HUES64 (cell line): ENCODE measurements at regions not wholly inside any gene's neighbourhood (a gene's known extent, or its start where the extent isn't known, plus 50 kb on each side); places are given as distances from the start of the nearest gene placed in this dataset.

Experiments
- H3K27ac ChIP-seq: 2 replicates; pipeline ENCODE4 v1.7.0; 2013; ENCODE audit warnings: low read depth, low read length, inconsistent platforms
- H3K27me3 ChIP-seq: 2 replicates; pipeline ENCODE4 v1.6.1; 2013; ENCODE audit warnings: mild to moderate bottlenecking, low read length; ENCODE audit not compliant: insufficient read depth
- H3K36me3 ChIP-seq: 2 replicates; pipeline ENCODE4 v1.6.1; 2013; ENCODE audit warnings: mild to moderate bottlenecking, low read length; ENCODE audit not compliant: insufficient read depth
- H3K4me1 ChIP-seq: 2 replicates; pipeline ENCODE4 v1.6.1; 2013; ENCODE audit warnings: mild to moderate bottlenecking, low read length, moderate library complexity; ENCODE audit not compliant: insufficient read depth
- H3K4me3 ChIP-seq: 2 replicates; pipeline ENCODE4 v1.5.1; 2013; ENCODE audit warnings: mild to moderate bottlenecking, low read length, moderate library complexity
- H3K9ac ChIP-seq: 2 replicates; pipeline ENCODE4 v1.6.1; 2013; ENCODE audit warnings: mild to moderate bottlenecking, low read depth, low read length
- H3K9me3 ChIP-seq: 2 replicates; pipeline ENCODE4 v1.6.1; 2013; ENCODE audit warnings: low read depth, low read length; ENCODE audit not compliant: insufficient read depth
- WGBS: fragments of 150-250, 120-280 bp; methylation state at CpG from one replicate; pipeline ENCODE4 v1.1.7; 2013; ENCODE audit warnings: missing lambda C conversion rate; 5-methylcytosine and 5-hydroxymethylcytosine counted together

GRCh38 chr9:6132650-6133049 is 83.0 kb upstream of the IL33 start:
- Histone ChIP-seq H3K9me3 (no peaks in the 10 kb centered on the region), H3K4me1 (0 out of 2 replicates have a peak, but pooled peaks cover 2% of the 10 kb centered on the region), H3K27ac (no peak overlapping the region), H3K36me3 (no peaks in the 10 kb centered on the region), H3K9ac (no peak overlapping the region), H3K4me3 (no peak overlapping the region), H3K27me3 (no peaks in the 10 kb centered on the region)
- 73% methylated on average over 3 of the region's 4 CpGs for WGBS

GRCh38 chr9:6128030-6128429 is 87.6 kb upstream of the IL33 start:
- no peaks in the 10 kb centered on the region for H3K36me3 ChIP-seq
- WGBS, result 94% methylated on average over 2 of the region's 2 CpGs
- no peaks in the 10 kb centered on the region for H3K27me3 ChIP-seq
- no peak overlapping the region for H3K4me3 ChIP-seq
- H3K27ac ChIP-seq, result no peak overlapping the region
- H3K9me3 ChIP-seq, result no peaks in the 10 kb centered on the region
- H3K4me1 ChIP-seq, result no peaks in the 10 kb centered on the region
- H3K9ac ChIP-seq, result no peak overlapping the region

GRCh38 chr9:6126377-6126776 is 89.2 kb upstream of the IL33 start:
- no peaks in the 10 kb centered on the region for H3K9me3 ChIP-seq
- no peaks in the 10 kb centered on the region for H3K36me3 ChIP-seq
- H3K27ac ChIP-seq, result no peak overlapping the region
- H3K9ac ChIP-seq, result no peak overlapping the region
- 95% methylated on average over 3 of the region's 3 CpGs for WGBS
- no peak overlapping the region for H3K4me3 ChIP-seq
- H3K4me1 ChIP-seq, result no peaks in the 10 kb centered on the region
- no peaks in the 10 kb centered on the region for H3K27me3 ChIP-seq

DNA sequence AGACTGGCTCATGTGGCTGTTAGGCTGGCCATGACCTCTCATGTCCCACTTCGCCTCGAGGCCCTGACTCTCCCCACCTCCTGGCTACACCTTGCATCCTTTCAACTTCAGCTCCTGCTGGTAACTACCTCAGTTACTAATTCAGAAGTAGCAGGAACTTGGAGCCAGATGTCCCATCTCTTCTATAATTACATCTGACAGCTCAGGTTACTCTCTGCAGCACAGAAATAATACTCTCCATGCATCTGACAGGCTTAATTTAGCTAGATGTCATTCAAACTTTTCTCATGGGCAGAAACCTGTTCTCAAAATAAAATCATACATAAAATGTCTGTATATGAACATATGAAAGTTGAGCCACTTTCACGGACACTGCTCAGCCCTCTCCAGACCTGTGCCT is 92.2 kb upstream of the IL33 start:
- Histone ChIP-seq H3K9ac (no peak overlapping the region), H3K9me3 (no peaks in the 10 kb centered on the region), H3K36me3 (no peaks in the 10 kb centered on the region), H3K4me3 (no peak overlapping the region), H3K4me1 (no peaks in the 10 kb centered on the region), H3K27ac (no peak overlapping the region), H3K27me3 (no peaks in the 10 kb centered on the region)
- 64% methylated on average over 3 of the region's 3 CpGs for WGBS

DNA sequence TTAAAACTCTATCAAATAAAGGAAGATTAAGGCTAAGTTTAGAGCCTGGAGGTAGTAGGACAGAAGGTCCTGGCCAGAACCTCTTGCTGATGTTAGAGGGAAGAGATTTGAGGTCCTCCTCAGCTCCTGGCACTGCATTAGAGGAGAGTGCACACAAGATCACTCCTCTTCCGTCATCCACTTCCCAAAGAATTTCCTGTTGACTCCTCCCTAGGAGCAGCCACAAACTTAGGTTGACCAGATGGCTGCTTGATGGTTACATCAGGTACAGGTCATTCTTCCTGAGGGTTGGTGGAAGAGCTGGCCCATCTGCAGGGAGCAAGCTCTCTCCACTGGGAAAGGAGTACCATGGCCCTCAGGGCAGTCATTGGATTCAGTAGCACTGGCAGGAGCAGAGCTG is 93.9 kb upstream of the IL33 start:
- H3K27me3 ChIP-seq, result no peaks in the 10 kb centered on the region
- no peaks in the 10 kb centered on the region for H3K36me3 ChIP-seq
- no peak overlapping the region for H3K27ac ChIP-seq
- H3K4me1 ChIP-seq, result no peaks in the 10 kb centered on the region
- no peak overlapping the region for H3K4me3 ChIP-seq
- WGBS, result 93% methylated on average over 1 of the region's 1 CpG
- no peak overlapping the region for H3K9ac ChIP-seq
- no peaks in the 10 kb centered on the region for H3K9me3 ChIP-seq

DNA sequence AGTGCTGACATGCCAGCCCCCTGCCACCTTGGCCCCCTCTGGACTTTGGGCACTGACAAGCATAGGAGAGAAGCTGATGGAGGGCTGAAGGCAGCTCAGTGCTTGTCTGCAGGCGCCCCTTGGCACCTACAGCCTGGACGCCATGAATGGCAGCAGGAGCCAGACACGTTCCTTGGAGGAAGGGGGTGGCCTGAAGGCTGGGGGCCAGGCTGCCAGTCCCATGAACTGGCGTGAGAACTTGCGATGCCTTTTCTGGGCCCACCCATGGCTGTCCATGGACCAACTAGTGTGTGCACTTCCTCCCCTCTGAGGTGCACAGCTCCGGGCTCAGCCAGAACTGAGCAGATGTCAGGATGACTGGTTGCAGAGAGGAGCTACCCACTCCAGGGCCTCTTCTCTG is 99.0 kb upstream of the RANBP6 start:
- Histone ChIP-seq H3K9me3 (no peaks in the 10 kb centered on the region), H3K4me1 (no peaks in the 10 kb centered on the region), H3K27me3 (no peaks in the 10 kb centered on the region), H3K27ac (no peak overlapping the region), H3K36me3 (no peaks in the 10 kb centered on the region), H3K9ac (no peak overlapping the region), H3K4me3 (no peak overlapping the region)
- WGBS, result 91% methylated on average over 6 of the region's 6 CpGs

- WGBS, result 71% methylated on average over 6 of the region's 6 CpGs
- no peak overlapping the region for H3K9ac ChIP-seq
- H3K9me3 ChIP-seq, result no peaks in the 10 kb centered on the region
- H3K4me3 ChIP-seq, result no peak overlapping the region
- no peaks in the 10 kb centered on the region for H3K36me3 ChIP-seq
- no peak overlapping the region for H3K27ac ChIP-seq
- H3K27me3 ChIP-seq, result no peaks in the 10 kb centered on the region
- no peaks in the 10 kb centered on the region for H3K4me1 ChIP-seq
Measured at GRCh38 chr9:6113819-6114218, 98.4 kb upstream of the RANBP6 start.

DNA sequence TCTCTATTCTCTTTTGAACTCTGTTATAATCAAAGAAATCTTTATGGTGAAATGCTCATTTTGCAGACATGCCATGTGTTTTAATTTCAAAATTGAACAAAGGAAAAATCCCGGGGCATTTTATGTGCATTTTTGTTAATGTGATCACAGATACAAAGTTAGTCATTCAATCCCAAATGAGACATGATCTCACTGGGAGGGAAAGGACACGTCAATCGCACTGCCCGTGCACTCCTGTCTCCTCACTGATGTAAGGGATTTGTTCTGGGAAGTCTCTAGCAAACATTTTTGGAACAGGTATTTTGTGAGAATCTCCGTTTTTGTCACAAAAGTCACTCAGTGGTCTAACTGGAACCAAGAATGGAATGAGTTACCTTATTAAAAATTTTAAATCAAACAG is 97.9 kb upstream of the RANBP6 start:
- Histone ChIP-seq H3K4me1 (no peaks in the 10 kb centered on the region), H3K4me3 (no peak overlapping the region), H3K27me3 (no peaks in the 10 kb centered on the region), H3K36me3 (no peaks in the 10 kb centered on the region), H3K9ac (no peak overlapping the region), H3K27ac (no peak overlapping the region), H3K9me3 (no peaks in the 10 kb centered on the region)
- WGBS, result 78% methylated on average over 5 of the region's 5 CpGs

GRCh38 chr9:6109986-6110385 is 94.6 kb upstream of the RANBP6 start:
- WGBS, result 93% methylated on average over 1 of the region's 2 CpGs
- H3K4me1 ChIP-seq, result peaks cover 5% of the 10 kb centered on the region; the same call in 1 of the 2 replicates

DNA sequence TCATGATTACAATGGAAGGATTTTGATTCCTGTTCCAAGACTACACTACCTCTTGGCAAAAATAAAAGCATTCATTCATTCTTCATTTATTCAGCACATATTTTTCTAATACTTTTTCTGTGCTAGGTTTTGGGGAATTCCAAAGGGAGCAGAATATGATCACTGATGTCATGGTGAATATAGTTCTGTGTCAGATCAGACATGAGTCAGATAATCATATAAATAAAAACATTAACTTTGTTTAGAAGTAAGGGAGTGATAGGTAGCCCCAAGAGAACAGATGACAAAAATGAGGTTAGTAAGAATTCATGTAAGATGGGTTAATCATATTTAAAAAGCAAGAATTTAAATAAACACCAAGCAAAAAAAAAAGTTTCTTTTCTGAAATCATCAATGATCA is 94.1 kb upstream of the RANBP6 start:
- Histone ChIP-seq H3K36me3 (no peaks in the 10 kb centered on the region), H3K4me1 (peaks cover 5% of the 10 kb centered on the region; the same call in 1 of the 2 replicates)

More at GRCh38 chr9:6109986-6110385, 94.6 kb upstream of the RANBP6 start:
- Histone ChIP-seq H3K27me3 (no peaks in the 10 kb centered on the region), H3K36me3 (no peaks in the 10 kb centered on the region), H3K9ac (no peak overlapping the region), H3K9me3 (no peaks in the 10 kb centered on the region), H3K27ac (no peak overlapping the region), H3K4me3 (no peak overlapping the region)

DNA sequence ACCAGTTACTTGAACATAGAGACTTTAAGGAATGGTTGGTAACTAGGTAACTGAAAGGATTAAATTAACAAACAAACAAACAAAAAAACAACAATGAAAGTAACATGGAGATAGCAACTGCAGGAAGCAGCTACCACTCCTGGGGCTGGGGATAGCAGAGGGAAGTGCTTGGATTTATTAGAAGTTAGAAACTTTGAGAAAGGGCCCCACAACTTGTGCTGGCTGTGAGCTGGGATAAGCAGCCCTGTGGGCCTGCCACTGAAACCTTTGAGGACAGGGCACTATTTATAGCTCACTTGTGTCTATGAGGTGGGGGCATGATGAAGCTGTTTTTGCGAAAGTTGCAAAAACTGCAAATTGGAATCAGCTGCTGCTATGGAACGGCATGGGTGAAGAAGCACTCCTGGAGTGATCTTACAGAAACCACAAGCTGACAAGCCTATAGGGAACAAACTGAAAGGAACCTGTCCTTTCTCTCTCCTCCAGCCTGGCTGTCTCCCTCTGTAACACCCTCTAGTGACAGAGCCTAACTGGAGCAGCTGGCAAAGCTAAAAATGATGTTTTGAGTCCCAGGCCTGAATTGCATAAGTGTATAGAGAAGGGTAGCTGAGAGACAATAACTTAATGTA is 91.4 kb upstream of the RANBP6 start:
- 74% methylated on average over 2 of the region's 2 CpGs for WGBS
- peak overlapping the region; percentile 8; the same call in 1 of the 2 replicates for H3K27ac ChIP-seq
- H3K9me3 ChIP-seq, result no peaks in the 10 kb centered on the region
- peaks cover 5% of the 10 kb centered on the region; the same call in 1 of the 2 replicates for H3K4me1 ChIP-seq
- no peak overlapping the region for H3K4me3 ChIP-seq
- H3K27me3 ChIP-seq, result no peaks in the 10 kb centered on the region
- peak overlapping the region; percentile 4; the same call in 1 of the 2 replicates for H3K9ac ChIP-seq
- no peaks in the 10 kb centered on the region for H3K36me3 ChIP-seq

More for the DNA sequence above, 94.1 kb upstream of the RANBP6 start:
- H3K4me3 ChIP-seq, result no peak overlapping the region
- H3K9me3 ChIP-seq, result no peaks in the 10 kb centered on the region
- no peak overlapping the region for H3K27ac ChIP-seq
- H3K9ac ChIP-seq, result no peak overlapping the region
- H3K27me3 ChIP-seq, result no peaks in the 10 kb centered on the region

DNA sequence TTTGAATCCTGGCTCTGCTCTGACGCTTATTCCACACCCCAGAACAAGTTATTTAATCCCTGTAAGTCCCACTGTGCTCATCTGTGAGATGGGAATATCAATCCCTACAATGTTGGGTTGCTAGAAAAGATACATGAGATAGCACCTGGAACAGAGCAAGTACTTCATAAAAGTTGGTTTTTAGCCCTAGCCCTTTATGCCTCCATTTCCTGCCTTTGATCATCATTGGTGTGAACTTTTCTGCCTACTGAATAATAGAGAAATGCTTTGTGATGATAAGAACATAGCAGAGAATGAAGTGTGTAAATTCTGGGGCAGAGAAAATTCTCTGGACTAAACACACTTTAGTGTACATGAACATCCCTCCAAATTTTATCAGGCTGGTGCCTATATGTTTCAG is 90.3 kb upstream of the RANBP6 start:
- Histone ChIP-seq H3K9ac (no peak overlapping the region), H3K4me1 (peaks cover 5% of the 10 kb centered on the region; the same call in 1 of the 2 replicates), H3K27ac (no peak overlapping the region), H3K27me3 (no peaks in the 10 kb centered on the region), H3K36me3 (no peaks in the 10 kb centered on the region), H3K4me3 (no peak overlapping the region), H3K9me3 (no peaks in the 10 kb centered on the region)
- WGBS, result 100% methylated on average over 1 of the region's 1 CpG
